Epithelial cell of proximal tubule (primary cell): ENCODE measurements at regions not wholly inside any gene's neighbourhood (a gene's known extent, or its start where the extent isn't known, plus 50 kb on each side); places are given as distances from the start of the nearest gene placed in this dataset.
"Not testable (repeated sequence)": the region's sequence is repeated elsewhere in the genome, so short reads cannot be mapped to it uniquely, and the experiment has no call there.

Experiments used
- DNase-seq: peaks from one replicate; pipeline ENCODE4 v3.0.0-alpha.2; 2011; ENCODE audit warnings: low read depth
- H3K4me3 ChIP-seq: 2 replicates; pipeline ENCODE4 v1.5.1; 2011; ENCODE audit warnings: low read depth, mild to moderate bottlenecking, low read length
- TF ChIP-seq, protein P1 (sequence below): conservative IDR thresholded peaks from 2 replicates; pipeline ENCODE4 v1.5.1; 2012; ENCODE audit warnings: low read depth, mild to moderate bottlenecking, low read length

DNA sequence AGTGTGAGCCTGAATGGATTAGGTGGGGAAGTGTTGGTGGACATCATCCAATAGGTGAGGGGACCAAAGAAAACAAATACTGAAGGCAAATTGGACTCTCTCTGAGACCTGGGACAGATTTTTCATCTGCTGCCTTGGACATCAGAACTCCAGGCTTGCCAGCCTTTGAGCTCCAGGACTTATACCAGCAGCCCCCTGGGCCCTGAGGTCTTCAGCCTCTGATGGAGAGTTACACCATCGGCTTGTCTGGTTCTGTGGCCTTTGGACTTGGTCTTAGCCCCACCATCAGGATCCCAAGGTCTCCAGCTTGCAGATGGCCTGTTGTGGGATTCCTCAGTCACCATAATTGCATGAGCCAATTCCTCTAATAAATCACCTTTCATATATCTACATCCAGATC, 80.8 kb upstream of the SLC8A3 start:
- no peak for DNase-seq
- TF ChIP-seq, protein P1, sequence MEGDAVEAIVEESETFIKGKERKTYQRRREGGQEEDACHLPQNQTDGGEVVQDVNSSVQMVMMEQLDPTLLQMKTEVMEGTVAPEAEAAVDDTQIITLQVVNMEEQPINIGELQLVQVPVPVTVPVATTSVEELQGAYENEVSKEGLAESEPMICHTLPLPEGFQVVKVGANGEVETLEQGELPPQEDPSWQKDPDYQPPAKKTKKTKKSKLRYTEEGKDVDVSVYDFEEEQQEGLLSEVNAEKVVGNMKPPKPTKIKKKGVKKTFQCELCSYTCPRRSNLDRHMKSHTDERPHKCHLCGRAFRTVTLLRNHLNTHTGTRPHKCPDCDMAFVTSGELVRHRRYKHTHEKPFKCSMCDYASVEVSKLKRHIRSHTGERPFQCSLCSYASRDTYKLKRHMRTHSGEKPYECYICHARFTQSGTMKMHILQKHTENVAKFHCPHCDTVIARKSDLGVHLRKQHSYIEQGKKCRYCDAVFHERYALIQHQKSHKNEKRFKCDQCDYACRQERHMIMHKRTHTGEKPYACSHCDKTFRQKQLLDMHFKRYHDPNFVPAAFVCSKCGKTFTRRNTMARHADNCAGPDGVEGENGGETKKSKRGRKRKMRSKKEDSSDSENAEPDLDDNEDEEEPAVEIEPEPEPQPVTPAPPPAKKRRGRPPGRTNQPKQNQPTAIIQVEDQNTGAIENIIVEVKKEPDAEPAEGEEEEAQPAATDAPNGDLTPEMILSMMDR, result no peak
- no peak overlapping the region for H3K4me3 ChIP-seq

DNA sequence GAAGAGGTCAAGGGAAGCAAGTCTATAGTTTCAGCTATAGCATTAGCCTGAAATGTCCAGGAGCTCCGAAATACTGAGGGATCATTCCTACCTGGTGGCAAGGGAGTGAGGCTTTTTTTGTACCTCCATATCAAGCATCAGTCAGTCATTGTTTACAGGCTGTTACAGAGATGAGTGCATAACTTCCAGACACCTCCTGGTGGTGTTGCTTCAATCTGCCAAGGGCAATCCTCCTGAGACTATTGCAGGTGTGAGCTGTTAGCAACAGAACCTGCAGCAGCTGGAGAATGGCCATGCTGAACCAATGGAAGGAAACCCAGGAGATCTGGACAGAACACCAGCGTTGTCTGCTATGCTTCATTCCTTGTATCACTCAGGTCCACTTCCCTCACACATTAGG, 80.0 kb upstream of the SLC8A3 start:
- no peak for DNase-seq
- TF ChIP-seq, protein P1, result no peak
- H3K4me3 ChIP-seq, result no peak overlapping the region

DNA sequence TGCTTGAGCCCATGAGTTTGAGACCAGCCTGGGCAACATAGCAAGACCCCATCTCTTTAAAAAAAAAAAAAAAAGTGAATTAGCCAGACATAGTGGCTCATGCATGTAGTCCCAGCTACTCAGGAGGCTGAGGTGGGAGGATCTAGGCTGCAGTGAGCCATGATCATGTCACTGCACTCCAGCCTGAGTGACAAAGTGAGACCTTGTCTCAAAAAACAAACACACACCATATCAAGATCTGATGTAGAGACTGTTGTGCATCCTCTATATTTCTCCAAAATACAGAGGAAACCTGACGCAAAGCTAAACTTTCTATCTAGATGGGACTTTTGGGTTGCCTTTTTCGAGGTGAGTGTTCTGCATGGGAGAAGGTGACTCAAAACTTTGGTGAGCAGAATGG, 77.4 kb upstream of the SLC8A3 start:
- DNase-seq, result no peak
- TF ChIP-seq, protein P1, result no peak
- no peak overlapping the region for H3K4me3 ChIP-seq

DNA sequence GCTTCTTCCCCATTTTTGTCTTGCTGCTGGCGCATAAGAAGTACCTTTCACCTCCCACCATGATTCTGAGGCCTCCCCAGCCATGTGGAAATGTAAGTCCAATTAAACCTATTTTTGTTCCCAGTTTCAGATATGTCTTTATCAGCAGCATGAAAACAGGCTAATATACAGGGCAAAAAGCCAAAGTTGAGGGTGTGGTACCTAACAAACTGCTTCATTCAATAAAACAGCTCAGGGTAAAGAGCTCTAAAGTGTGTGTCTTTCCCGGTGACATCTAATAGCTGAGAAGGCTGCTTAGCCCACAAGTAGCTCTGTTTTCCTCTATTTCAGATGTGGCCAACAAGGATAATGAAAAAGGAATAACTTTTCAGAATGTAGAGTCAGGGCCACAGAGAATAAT, 76.7 kb upstream of the SLC8A3 start:
- no peak overlapping the region for H3K4me3 ChIP-seq
- TF ChIP-seq, protein P1, result no peak
- DNase-seq, result no peak

DNA sequence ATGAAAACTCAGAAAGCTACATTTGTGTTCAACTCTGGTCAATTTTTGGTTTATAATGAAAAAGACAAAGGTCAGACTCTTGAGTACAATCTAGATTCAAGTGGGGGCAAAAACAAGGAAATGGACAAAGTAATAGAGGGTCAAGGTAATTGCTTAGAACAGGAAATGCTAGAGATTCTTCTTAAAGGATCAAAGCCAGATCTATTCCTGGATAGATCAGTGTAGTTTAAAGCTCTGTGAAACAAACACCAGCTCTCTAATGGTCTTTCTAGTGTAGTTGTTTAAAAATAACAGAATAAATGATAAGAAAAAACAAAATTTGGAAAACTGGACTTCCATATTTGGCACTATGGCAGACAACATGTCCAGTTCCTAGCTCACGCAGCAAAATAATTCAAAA, 70.7 kb upstream of the SLC8A3 start:
- no peak overlapping the region for H3K4me3 ChIP-seq
- TF ChIP-seq, protein P1, result no peak
- no peak for DNase-seq

DNA sequence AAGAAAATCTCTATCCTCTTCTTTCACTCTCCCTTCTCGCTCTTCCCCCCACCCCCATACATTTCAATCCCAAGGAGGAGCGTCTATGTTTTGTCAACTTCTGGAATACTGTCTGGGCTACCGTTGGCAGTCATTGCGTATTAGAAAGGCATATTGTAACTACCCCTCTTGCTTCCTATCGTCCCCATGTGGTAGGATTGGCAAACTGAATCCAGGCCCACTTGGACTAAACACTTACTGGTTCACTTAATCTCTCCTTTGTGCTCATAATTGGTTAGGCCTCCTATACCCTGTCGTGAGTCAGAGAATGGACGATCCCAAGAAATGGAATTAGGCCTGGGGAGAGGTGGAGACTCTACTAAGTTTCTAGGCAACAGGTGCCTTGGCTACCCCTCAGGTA, 68.8 kb upstream of the SLC8A3 start:
- DNase-seq, result no peak
- TF ChIP-seq, protein P1, result peak; percentile 53
- H3K4me3 ChIP-seq, result no peak overlapping the region

DNA sequence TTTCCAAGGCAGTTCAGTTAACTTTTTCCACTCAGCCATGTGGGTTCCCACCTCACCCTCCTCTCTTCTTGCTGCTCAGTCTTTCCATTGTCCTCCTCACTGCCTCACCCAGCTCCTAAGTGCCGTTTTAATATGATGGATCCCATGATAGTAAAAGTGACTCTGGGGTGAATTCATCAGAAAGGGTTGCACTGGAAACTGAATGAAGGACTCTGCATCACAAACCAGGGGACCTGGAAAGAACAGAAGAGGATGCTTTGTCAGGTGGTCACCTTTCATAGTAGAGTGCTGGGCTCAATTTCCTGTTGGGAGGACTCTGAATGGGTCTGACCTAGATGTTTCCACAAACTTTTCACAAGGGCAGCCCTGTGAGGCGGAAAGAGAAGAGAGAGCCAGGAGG, 67.8 kb upstream of the SLC8A3 start:
- H3K4me3 ChIP-seq, result no peak overlapping the region
- TF ChIP-seq, protein P1, result no peak
- DNase-seq, result no peak

DNA sequence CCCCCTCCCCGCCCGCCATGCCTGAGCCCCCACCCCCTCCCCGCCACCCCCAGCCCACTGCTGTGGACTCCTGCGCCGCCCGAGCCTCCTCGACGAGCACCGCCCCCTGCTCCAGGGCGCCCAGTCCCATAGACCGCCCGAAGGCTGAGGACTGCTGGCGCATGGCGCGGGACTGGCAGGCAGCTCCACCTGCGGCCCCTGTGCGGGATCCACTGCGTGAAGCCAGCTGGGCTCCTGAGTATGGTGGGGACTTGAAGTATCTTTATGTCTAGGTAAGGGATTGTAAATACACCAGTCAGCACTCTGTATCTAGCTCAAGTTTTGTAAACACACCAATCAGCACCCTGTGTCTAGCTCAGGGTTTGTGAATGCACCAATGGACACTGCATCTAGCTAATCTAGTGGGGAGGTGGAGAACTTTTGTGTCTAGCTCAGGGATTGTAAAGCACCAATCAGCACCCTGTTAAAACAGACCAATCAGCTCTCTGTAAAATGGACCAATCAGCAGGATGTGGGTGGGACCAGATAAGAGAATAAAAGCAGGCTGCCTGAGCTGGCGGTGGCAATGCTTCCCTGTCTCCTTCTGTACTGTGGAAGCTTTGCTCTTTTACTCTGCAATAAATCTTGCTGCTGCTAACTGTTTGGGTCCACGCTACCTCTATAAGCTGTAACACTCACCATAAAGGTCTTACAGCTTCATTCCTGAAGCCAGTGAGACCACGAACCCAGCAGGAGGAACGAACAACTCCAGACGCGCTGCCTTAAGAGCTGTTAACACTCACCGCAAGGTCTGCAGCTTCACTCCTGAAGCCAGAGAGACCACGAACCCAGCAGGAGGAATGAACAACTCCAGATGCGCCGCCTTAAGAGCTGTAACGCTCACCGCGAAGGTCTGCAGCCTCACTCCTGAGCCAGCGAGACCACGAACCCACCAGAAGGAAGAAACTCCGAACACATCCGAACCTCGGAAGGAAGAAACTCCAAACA, 66.6 kb upstream of the SLC8A3 start:
- peak overlapping the region; percentile 26 for H3K4me3 ChIP-seq
- DNase-seq, result not testable (repeated sequence)
